Activated CD8-positive, alpha-beta memory T cell treated with anti-CD3 and anti-CD28 coated beads for 36 hours (primary cell): ENCODE measurements at regions not wholly inside any gene's neighbourhood (a gene's known extent, or its start where the extent isn't known, plus 50 kb on each side); places are given as distances from the start of the nearest gene placed in this dataset.

Source experiments
- CTCF ChIA-PET: fragments of 350-600 bp; sonication (Branson Sonifier 250); formaldehyde crosslinking; loops from one replicate; lab custom pipeline; 2021; ENCODE audit warnings: antibody characterized with exemption; lab: Charles Lee
- POLR2A ChIA-PET: fragments of 350-600 bp; sonication (Branson Sonifier 250); formaldehyde crosslinking; loops from one replicate; lab custom pipeline; 2021; ENCODE audit warnings: antibody characterized with exemption; lab: Charles Lee

DNA sequence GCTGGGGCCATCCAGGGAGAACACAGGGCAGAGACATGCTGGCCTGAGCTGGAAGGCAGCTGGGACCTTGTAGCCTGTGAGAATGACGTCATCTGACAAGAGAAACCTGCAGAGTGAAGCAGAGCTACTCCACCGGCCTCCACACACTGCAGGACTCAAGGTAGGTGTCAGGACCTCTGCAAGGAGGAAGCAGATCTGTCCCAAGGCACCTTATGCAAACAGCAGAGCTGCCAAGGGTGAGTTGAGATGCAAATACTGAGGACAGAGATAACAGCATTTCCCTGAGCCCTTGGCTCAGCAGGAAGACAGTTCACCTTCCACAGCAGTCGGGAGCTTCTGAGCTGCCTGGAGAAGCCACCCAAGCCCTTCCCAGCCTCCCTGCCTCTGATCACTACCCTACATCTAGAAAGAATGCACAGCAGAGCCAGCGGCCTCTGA, 51.9 kb upstream of the IGSF9B start:
- CTCF ChIA-PET, result no interaction called here
- POLR2A ChIA-PET, result no interaction called here

- ChIA-PET CTCF (no interaction called here), POLR2A (no interaction called here)
These were observed 55.4 kb upstream of the JAM3 start for GRCh38 chr11:134013518-134013917.

GRCh38 chr11:134014511-134014910, 54.4 kb upstream of the JAM3 start:
- CTCF ChIA-PET, result no interaction called here
- POLR2A ChIA-PET, result no interaction called here

GRCh38 chr11:134015556-134015955, 53.3 kb upstream of the JAM3 start:
- CTCF ChIA-PET, result no interaction called here
- POLR2A ChIA-PET, result no interaction called here

DNA sequence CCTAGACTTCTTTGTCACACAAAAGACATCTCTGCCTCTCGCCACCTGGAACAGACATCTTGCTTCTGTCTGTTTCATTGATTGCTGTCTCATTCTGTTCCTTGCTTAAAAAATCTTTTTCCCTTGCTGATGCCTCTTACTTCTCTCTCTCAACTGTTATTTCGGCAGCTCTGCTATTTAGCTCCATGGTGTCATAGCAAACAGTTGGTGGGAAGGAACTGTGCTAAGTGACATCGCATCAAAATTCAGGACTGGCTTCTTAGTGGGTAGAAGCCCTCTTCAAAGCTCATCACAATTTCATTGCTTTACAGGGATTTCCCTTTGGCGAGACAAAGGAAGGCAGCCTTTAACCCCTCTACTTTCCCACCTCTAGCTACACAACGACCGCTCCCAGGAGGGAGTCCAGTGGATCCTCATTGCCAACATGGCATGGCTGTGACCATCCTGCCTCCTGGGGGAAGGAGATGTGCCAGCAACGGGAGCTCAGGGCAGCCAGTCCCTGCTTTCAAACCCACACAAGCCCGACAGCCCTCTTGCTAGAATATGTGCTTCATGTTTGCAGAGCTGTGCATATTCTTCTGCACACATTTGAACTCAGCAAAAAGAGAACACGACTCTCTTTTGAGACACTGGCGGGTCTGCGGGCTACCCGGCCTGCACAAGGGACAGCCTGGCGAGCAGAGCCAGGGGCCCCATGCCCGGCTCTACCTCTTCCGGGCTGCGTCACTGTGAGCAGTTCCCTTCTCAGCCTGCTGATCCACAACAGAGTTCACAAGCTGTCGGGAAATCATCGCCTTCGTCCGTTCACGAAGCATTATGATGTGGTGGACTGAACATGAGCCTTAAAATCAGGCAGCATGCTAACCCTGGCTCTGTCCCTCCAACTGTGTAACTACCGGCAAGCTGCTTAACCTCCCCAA, 51.1 kb upstream of the JAM3 start:
- ChIA-PET CTCF (interaction anchor here (0.8 to 1.7 kb wide), 2 partner anchors 33 to 90 kb away, joined by 3 to 4 read pairs; no protein-coding TSS in a partner anchor), POLR2A (no interaction called here)
